Loucy (cell line): ENCODE measurements at regions not wholly inside any gene's neighbourhood (a gene's known extent, or its start where the extent isn't known, plus 50 kb on each side); places are given as distances from the start of the nearest gene placed in this dataset.

ENCODE experiments used
- EZH2phosphoT487 ChIP-seq: fragments of 200-600 bp; IDR thresholded peaks from 2 replicates; pipeline ENCODE4 v1.6.1; 2018; ENCODE audit warnings: antibody characterized with exemption, mild to moderate bottlenecking, moderate library complexity, borderline replicate concordance
- TF ChIP-seq, protein P1 (sequence below): fragments of 200-600 bp; sonication (generic); conservative IDR thresholded peaks from 2 replicates; pipeline ENCODE4 v1.5.1; 2014; ENCODE audit warnings: mild to moderate bottlenecking, antibody characterized with exemption, low read length

DNA sequence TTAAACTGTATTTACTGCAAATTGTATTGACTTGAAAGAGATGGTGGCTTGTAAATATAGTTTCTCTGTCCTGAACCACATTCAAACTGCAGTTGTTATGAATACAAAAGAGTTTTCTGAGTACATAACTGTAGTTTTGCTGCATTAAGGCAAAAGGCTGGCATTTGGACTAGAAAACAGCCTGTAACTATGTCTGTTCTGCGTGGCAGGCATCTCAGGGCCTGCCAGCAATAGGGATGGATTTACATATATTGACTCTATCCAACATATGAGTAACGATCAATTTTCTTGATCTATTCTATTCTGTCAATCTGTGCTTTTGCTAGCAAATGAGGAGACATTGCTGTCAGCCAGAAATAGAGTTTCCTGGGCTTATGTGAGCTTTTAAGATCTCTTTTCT, 174.6 kb downstream of the TMEM26 start:
- TF ChIP-seq, protein P1, sequence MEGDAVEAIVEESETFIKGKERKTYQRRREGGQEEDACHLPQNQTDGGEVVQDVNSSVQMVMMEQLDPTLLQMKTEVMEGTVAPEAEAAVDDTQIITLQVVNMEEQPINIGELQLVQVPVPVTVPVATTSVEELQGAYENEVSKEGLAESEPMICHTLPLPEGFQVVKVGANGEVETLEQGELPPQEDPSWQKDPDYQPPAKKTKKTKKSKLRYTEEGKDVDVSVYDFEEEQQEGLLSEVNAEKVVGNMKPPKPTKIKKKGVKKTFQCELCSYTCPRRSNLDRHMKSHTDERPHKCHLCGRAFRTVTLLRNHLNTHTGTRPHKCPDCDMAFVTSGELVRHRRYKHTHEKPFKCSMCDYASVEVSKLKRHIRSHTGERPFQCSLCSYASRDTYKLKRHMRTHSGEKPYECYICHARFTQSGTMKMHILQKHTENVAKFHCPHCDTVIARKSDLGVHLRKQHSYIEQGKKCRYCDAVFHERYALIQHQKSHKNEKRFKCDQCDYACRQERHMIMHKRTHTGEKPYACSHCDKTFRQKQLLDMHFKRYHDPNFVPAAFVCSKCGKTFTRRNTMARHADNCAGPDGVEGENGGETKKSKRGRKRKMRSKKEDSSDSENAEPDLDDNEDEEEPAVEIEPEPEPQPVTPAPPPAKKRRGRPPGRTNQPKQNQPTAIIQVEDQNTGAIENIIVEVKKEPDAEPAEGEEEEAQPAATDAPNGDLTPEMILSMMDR = no peak
- TF ChIP-seq EZH2phosphoT487 = no peak
